Right ventricle myocardium inferior (tissue), 1 donor: ENCODE measurements at regions not wholly inside any gene's neighbourhood (a gene's known extent, or its start where the extent isn't known, plus 50 kb on each side); places are given as distances from the start of the nearest gene placed in this dataset.

Experiments used
- ATAC-seq: fragments of 200-7000 bp; cut with Tn5 transposase; one replicate; pipeline ENCODE4 v1.9.1; 2020; ENCODE audit warnings: mild to moderate bottlenecking, moderate library complexity
- DNase-seq: peaks from one replicate; pipeline ENCODE4 v3.0.0; 2021; ENCODE audit errors: missing footprints
- intact Hi-C: fragments of 100-400 bp; cut with DNase I; formaldehyde crosslinking; loops from one replicate; pipeline ENCODE4 v1.11.0; 2022
- donor health status: DM: no; HTN: yes; CAD: no; lungs with severe emphysema.

GRCh38 chr1:58885998-58886397 lies 102.2 kb upstream of the JUN start:
- intact Hi-C loops = no loop called here
- DNase-seq (peak; percentile 67), ATAC-seq (peak; percentile 50)

GRCh38 chr1:58886611-58887010 lies 102.8 kb upstream of the JUN start:
- intact Hi-C loops = no loop called here
- ATAC-seq (peak; percentile 70), DNase-seq (peak; percentile 67)

- ATAC-seq = peak; percentile 20
- no peak for DNase-seq
Measured at GRCh38 chr1:58887059-58887458, 103.2 kb upstream of the JUN start.

GRCh38 chr1:58888833-58889232 lies 105.0 kb upstream of the JUN start:
- ATAC-seq (no peak), DNase-seq (no peak)
- intact Hi-C loops = no loop called here

More at GRCh38 chr1:58887059-58887458, 103.2 kb upstream of the JUN start:
- intact Hi-C loops = no loop called here

- intact Hi-C loops = no loop called here
- ATAC-seq = peak; percentile 46
Measured at GRCh38 chr1:58890113-58890512, 106.3 kb upstream of the JUN start.

GRCh38 chr1:58890609-58891008 lies 106.8 kb upstream of the JUN start:
- intact Hi-C loops = no loop called here
- ATAC-seq (no peak), DNase-seq (no peak)

More at GRCh38 chr1:58890113-58890512, 106.3 kb upstream of the JUN start:
- no peak for DNase-seq

- DNase-seq (no peak), ATAC-seq (no peak)
- intact Hi-C loops = no loop called here
Measured at GRCh38 chr1:58891347-58891746, 107.5 kb upstream of the JUN start.

GRCh38 chr1:58893257-58893869 lies 109.5 kb upstream of the JUN start:
- ATAC-seq (peak; percentile 19), DNase-seq (no peak)
- intact Hi-C loops = no loop called here

- no peak for DNase-seq
- intact Hi-C loops = loop anchor here (5.0 kb wide), 1 partner anchor 862 kb away; no protein-coding TSS in a partner anchor
Measured at GRCh38 chr1:58895082-58895481, 111.2 kb upstream of the JUN start.

GRCh38 chr1:58895559-58896145 lies 111.8 kb upstream of the JUN start:
- ATAC-seq (peak; percentile 29), DNase-seq (no peak)
- intact Hi-C loops = loop anchor here (2.0 to 5.0 kb wide), 2 partner anchors 79 to 862 kb away; no protein-coding TSS in a partner anchor

More at GRCh38 chr1:58895082-58895481, 111.2 kb upstream of the JUN start:
- ATAC-seq = no peak

GRCh38 chr1:58896246-58897183 lies 112.7 kb upstream of the JUN start:
- ATAC-seq (peak; percentile 81), DNase-seq (peak; percentile 83)
- intact Hi-C loops = loop anchor here (2.0 to 5.0 kb wide), 2 partner anchors 80 to 861 kb away; no protein-coding TSS in a partner anchor

- ATAC-seq = peak; percentile 11
- intact Hi-C loops = loop anchor here (2.0 to 5.0 kb wide), 2 partner anchors 114 to 858 kb away; partner anchors contain the start of gene JUN
Measured at GRCh38 chr1:58898739-58899586, 115.1 kb upstream of the JUN start.

GRCh38 chr1:58899587-58900271 lies 115.9 kb upstream of the JUN start:
- intact Hi-C loops = loop anchor here (2.0 to 5.0 kb wide), 6 partner anchors 115 to 858 kb away; partner anchors contain the start of genes FGGY and JUN
- DNase-seq (no peak), ATAC-seq (no peak)

More at GRCh38 chr1:58898739-58899586, 115.1 kb upstream of the JUN start:
- DNase-seq = peak; percentile 83

GRCh38 chr1:58900396-58900795 lies 116.5 kb upstream of the JUN start:
- ATAC-seq = no peak
- DNase-seq = no peak
- intact Hi-C loops = loop anchor here (5.0 kb wide), 4 partner anchors 162 to 797 kb away; partner anchors contain the start of gene FGGY

GRCh38 chr1:58901008-58901407 lies 117.2 kb upstream of the JUN start:
- intact Hi-C loops = loop anchor here (5.0 kb wide), 4 partner anchors 161 to 796 kb away; partner anchors contain the start of gene FGGY
- ATAC-seq = no peak
- no peak for DNase-seq

- no peak for DNase-seq
- ATAC-seq = no peak
- intact Hi-C loops = loop anchor here (1.0 to 5.0 kb wide), 6 partner anchors 19 to 794 kb away; partner anchors contain the start of gene FGGY
Measured at GRCh38 chr1:58902830-58903513, 119.1 kb upstream of the JUN start.
